ENCODE measurements at regions not wholly inside any gene's neighbourhood (a gene's known extent, or its start where the extent isn't known, plus 50 kb on each side); places are given as distances from the start of the nearest gene placed in this dataset.

DNA sequence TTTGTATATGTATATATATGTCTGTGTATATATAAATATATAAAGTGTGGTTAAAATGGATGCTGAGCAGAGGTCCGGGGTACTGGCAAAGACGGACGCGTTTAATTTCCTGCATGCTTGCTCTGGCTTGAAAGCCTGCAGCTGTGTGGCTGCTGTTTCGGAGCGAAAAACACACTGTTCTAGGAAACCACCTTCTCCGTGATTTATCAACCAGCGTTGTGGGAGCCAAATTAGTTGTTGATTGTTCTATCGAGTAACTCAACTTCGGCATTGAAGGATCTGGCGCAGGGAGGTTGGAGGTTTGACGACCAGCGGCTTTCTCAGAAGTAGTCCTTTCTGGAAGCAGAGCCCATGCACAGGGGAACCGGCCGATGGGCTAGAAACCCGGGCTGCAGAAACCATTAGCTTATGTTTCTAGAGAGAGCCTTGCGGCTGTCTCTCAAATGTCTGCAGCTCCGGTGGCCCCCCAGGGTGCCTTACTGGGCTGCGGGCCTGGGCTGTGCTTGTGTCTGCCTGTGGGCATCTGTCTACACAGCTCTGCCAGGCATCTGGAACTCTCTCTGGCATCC lies 81.8 kb downstream of the EDN3 start:
- POLR2A ChIA-PET = no interaction called here
- DNase-seq (ENCODE audit: extremely low spot score) = no peak

DNA sequence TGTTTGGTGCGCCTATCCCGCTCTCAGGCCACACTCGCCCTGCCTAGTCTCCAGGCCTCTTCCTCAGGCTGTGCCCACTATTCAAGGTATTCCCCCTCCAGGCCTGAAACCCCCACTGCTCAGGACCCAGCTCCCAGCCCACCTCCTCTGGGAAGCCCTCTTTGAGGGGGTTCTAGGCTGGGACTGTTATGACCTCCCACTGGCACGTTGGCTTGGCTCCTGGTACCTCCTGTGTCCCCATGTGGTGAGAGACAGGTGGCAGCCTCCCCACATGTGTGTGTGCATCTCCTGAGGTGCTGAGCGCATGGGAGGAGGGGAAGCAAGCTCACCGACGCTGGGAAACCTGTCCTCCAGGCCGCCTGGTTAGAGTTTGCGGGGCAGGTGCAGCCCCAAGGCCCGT lies 82.5 kb downstream of the EDN3 start:
- DNase-seq (ENCODE audit: extremely low spot score) = no peak
- CTCF ChIA-PET = interaction anchor here (1.0 kb wide), 1 partner anchor 9 kb away, joined by 3 read pairs; no protein-coding TSS in a partner anchor
- TF ChIP-seq, protein P1, sequence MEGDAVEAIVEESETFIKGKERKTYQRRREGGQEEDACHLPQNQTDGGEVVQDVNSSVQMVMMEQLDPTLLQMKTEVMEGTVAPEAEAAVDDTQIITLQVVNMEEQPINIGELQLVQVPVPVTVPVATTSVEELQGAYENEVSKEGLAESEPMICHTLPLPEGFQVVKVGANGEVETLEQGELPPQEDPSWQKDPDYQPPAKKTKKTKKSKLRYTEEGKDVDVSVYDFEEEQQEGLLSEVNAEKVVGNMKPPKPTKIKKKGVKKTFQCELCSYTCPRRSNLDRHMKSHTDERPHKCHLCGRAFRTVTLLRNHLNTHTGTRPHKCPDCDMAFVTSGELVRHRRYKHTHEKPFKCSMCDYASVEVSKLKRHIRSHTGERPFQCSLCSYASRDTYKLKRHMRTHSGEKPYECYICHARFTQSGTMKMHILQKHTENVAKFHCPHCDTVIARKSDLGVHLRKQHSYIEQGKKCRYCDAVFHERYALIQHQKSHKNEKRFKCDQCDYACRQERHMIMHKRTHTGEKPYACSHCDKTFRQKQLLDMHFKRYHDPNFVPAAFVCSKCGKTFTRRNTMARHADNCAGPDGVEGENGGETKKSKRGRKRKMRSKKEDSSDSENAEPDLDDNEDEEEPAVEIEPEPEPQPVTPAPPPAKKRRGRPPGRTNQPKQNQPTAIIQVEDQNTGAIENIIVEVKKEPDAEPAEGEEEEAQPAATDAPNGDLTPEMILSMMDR (IDR thresholded peaks at IDR 0.05; ENCODE audit: control extremely low read depth, extremely low read depth, low read depth, missing control alignments) = no peak
- POLR2A ChIA-PET = no interaction called here

More for the DNA sequence above, 81.8 kb downstream of the EDN3 start:
- TF ChIP-seq, protein P1 (IDR thresholded peaks at IDR 0.05; ENCODE audit: control extremely low read depth, extremely low read depth, low read depth, missing control alignments) = no peak
- CTCF ChIA-PET = no interaction called here

DNA sequence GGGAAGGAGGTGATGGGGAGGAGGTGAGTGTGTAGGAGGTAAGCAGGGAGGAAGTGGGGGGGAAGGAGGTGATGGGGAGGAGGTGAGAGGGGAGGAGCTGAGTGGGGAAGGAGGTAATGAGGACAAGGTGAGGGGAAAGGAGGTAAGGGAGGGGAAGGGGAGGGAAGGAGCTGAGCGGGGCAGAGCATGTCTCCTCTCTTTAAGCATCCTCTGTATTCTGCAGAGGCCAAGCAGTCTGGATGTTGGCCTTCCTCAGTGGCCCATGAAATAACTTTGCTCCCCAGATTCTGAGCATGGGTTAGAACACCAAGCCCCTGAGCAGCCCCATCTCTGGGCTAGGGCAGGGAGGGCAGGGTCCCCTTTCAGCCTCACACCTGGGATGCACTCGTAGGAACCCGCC lies 84.6 kb downstream of the EDN3 start:
- TF ChIP-seq, protein P1 (IDR thresholded peaks at IDR 0.05; ENCODE audit: control extremely low read depth, extremely low read depth, low read depth, missing control alignments) = no peak
- POLR2A ChIA-PET = no interaction called here
- CTCF ChIA-PET = interaction anchor here (1.8 kb wide), 1 partner anchor 19 kb away, joined by 6 read pairs; no protein-coding TSS in a partner anchor
- DNase-seq (ENCODE audit: extremely low spot score) = no peak

DNA sequence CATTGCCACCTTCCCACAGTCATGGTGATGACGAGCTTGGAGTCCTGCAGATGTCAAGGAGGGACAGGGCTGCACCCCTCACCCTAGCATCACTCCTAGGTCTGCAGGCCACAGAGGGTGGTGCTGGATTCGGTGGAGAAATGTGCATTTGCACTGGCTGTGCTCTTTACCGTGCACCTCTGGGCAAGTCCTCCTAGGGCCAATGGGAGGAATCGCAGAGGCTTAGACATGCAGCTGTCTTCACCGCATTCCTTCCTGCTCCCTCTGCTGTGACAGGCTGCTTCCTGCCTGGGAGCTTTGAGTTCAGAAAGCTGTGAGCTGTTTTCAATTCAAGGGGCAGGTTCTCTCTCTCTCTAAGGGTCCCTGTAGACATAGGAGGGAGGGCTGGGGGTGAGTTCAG lies 85.1 kb downstream of the EDN3 start:
- CTCF ChIA-PET = interaction anchor here (1.8 kb wide), 1 partner anchor 19 kb away, joined by 6 read pairs; no protein-coding TSS in a partner anchor
- TF ChIP-seq, protein P1 (IDR thresholded peaks at IDR 0.05; ENCODE audit: control extremely low read depth, extremely low read depth, low read depth, missing control alignments) = no peak
- no peak for DNase-seq (ENCODE audit: extremely low spot score)
- POLR2A ChIA-PET = no interaction called here

DNA sequence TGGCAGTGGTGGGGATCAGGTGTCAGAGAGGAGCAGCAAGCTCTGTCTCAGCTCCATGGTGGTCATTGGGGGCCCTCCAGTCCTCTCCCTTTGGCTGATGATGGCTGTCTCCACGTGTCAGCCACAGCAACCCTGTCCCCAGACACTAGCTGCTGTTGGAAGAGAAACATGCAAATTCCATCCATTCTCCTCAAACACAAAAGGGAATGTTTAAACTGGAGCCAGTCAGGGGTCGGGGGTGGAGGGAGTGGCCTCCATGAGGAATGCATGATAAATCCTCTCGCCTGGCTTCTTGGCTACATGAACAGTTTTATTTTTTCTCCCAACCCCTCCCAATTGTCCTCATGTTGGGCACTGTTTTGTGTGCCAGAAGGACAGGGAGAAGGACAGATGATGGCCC lies 86.4 kb downstream of the EDN3 start:
- ChIA-PET CTCF (interaction anchor here (1.2 to 1.8 kb wide), 3 partner anchors 8 to 18 kb away, joined by 3 to 6 read pairs (median 4); no protein-coding TSS in a partner anchor), POLR2A (no interaction called here)
- no peak for DNase-seq (ENCODE audit: extremely low spot score)
- TF ChIP-seq, protein P1 (IDR thresholded peaks at IDR 0.05; ENCODE audit: control extremely low read depth, extremely low read depth, low read depth, missing control alignments) = no peak

DNA sequence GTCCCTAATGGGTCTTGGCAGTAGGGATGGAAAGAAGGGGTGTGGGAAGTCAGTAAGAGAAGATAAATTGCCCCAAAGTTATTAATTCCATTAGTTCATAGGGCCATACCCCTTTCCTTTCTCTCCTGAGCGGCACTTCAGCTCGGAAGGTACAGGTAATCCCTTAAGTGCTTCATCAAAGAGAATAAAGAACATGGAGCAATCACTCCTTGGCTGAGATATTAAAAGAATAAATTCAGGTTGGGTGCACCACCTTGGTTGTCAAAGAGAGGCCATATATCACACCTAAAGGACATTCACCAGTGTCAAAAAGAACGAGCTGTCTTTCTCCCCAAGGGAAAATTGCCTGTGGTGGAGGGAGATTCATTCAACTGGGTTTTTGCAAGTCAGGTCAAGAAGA lies 87.5 kb downstream of the EDN3 start:
- no peak for DNase-seq (ENCODE audit: extremely low spot score)
- POLR2A ChIA-PET = no interaction called here
- TF ChIP-seq, protein P1 (IDR thresholded peaks at IDR 0.05; ENCODE audit: control extremely low read depth, extremely low read depth, low read depth, missing control alignments) = no peak
- CTCF ChIA-PET = interaction anchor here (1.2 to 1.5 kb wide), 5 partner anchors 10 to 68 kb away, joined by 3 to 5 read pairs (median 4); no protein-coding TSS in a partner anchor

All from GM10248 (cell line).